ENCODE measurements at regions not wholly inside any gene's neighbourhood (a gene's known extent, or its start where the extent isn't known, plus 50 kb on each side); places are given as distances from the start of the nearest gene placed in this dataset.
"Not testable (repeated sequence)": the region's sequence is repeated elsewhere in the genome, so short reads cannot be mapped to it uniquely, and the experiment has no call there.

GRCh38 chr7:124113045-124113444 lies 80.2 kb upstream of the TMEM229A start:
- DNase-seq: no peak

- DNase-seq: no peak
Observed at GRCh38 chr7:124106575-124106974, 73.7 kb upstream of the TMEM229A start.

GRCh38 chr7:124101173-124101768 lies 68.4 kb upstream of the TMEM229A start:
- DNase-seq: no peak

GRCh38 chr7:124100190-124100589 lies 67.3 kb upstream of the TMEM229A start:
- DNase-seq: no peak

GRCh38 chr7:124099585-124099984 lies 66.7 kb upstream of the TMEM229A start:
- DNase-seq: not testable (repeated sequence)

- no peak for DNase-seq
Observed at GRCh38 chr7:124089621-124090020, 56.8 kb upstream of the TMEM229A start.

- DNase-seq: no peak
Observed at GRCh38 chr7:124088590-124088989, 55.7 kb upstream of the TMEM229A start.

- DNase-seq: no peak
Observed at GRCh38 chr7:124086843-124087242, 54.0 kb upstream of the TMEM229A start.

- peak in 10 of 14 donors; percentile 10 to 66 (median 24) for DNase-seq
Observed at GRCh38 chr7:124085179-124085578, 52.3 kb upstream of the TMEM229A start.

- DNase-seq: no peak
Observed at GRCh38 chr7:124084024-124084423, 51.2 kb upstream of the TMEM229A start.
